NCI-H1105 (cell line): ENCODE measurements at regions not wholly inside any gene's neighbourhood (a gene's known extent, or its start where the extent isn't known, plus 50 kb on each side); places are given as distances from the start of the nearest gene placed in this dataset.

Experiments used
- DNase-seq: peaks from one replicate; lab custom pipeline; 2025; lab: John Stamatoyannopoulos, UW

DNA sequence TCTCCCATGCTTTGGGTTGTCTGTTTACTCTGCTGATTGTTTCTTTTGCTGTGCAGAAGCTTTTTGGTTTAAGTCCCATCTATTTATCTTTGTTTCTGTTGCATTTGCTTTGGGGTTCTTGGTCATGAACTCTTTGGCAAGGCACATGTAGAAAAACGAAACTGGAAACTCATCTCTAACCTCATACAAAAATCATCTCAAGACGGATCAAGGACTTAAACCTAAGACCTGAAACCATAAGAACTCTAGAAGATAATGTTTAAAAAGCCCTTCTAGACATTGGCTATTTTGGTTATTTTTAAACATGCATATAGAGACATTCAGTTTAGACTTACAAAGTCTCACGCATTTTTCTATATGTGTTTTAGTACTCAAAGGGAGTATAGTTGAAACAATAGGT, 1164.3 kb upstream of the GYPC start:
- DNase-seq: no peak

DNA sequence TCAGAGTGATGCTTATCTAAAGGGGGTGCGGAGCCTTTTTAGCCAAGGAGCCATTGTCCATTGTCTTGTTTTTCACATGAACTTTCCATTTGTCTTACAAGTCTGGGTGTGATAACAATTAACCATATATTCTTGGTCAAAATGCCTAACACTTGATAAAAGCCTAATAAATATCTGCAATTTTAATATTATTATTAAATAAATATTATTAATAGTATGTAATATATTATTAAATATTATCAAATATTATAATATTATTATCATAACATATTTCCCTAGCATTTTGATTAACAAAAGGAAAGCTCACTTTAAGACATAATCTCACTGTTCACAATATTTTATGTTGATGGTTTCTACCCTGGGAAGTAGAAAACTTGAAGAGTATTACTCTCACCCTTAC, 1143.6 kb upstream of the GYPC start:
- no peak for DNase-seq

DNA sequence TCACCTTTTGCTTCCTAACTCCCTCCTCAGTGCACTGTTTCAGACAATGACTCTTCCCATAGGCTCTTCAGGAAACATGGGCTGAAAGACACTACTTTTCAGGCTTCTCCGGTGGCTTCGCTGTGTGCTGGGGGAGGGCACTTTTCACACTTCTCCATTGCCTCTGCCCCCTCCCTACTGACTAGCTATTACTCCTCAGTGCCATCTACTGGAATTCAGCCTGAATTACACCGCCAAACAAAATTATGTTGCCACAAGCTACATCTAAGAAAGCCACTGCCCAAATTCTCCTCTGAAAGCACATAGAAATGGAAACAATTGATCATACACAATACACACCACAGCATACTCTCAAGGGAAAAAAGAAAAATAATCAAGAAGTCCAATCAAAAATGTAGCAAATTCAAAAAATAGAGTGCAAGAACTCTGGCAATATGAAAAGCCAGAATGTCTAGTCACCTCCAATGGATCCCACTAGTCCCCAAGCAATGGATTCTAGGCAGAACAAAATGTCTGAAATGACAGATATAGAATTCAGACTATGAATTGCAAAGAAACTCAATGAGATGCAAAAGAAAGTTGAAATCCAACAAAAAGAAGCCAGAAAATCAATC, 1139.4 kb upstream of the GYPC start:
- no peak for DNase-seq

DNA sequence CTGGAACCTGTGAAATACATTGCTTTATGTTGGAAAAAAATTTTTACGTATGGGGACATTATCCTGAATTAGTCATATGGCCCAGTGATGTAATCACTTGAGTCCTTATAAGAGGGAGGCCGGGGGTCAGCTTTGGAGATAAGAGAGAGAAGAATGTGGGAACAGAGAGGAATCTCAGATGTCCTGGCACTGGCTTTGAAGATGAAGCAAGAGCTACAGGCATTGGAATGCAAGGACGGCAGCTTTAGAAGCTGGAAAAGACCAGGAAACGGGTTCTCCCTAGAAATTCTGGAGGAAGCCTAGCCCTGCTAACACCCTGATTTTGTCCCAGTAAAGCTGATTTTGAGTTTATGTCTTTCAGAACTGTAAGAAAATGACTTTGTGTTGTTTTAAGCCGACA, 1129.9 kb upstream of the GYPC start:
- no peak for DNase-seq

DNA sequence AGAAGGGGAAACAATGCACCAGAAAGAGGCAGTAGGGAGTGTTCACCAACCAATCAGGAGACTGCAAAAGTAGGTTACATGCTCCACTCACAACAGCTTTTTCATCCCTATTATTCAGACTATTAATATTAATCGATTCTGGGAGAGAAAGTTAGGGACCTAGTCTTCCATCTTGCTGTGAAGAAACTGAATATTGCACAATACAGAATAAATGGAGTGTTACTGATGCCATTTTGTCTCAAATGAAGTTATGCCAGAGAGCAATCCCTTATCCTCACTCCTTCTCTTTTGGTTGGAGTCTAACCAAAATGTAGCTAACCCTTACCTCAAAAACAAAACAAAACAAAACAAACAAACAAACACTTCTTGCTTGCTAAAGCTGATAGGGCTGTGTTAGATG, 1120.9 kb upstream of the GYPC start:
- no peak for DNase-seq

DNA sequence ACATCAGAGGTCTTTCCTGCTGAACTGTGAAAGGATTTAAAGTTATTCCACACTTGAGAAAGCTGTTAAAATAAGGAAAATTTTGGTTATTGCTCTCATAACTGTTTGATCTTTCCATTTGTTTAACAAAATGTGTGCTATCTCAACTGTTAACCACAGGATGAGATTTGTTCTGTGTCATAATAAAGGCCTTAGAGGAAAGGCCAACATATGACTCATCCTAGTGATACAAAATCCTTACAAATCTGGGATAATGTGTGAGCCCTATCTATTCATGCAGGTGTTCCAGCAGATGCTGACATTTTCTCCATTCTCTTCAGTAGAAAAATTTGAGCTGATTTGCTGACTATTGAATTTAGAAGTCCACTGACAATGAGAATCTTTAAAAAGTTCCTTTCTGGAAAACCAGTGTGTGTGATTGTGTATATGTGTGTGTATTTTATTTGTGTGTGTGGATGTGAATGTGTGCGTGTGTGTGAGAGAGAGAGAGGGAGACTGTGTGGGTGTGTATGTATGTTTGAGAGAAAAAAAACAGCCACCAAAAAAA, 1111.9 kb upstream of the GYPC start:
- no peak for DNase-seq

DNA sequence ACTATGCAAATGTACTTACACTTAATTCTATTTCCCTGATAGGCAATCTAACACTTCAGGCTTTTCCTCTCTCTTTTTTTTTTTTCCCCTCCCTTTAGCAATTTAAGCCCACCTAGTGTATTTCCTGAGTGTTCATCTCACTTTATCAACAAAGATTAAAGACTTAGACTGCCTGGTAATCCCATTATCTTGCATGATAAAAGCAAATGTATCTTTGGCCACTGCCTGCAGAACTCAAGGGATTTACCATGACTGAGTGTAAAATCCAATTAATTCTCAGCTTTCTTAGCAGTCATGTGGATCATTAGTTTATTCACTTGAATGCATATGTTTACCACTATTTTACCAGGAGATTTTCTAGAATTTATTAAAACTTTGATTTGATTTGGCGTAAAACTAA, 1102.2 kb upstream of the GYPC start:
- no peak for DNase-seq

DNA sequence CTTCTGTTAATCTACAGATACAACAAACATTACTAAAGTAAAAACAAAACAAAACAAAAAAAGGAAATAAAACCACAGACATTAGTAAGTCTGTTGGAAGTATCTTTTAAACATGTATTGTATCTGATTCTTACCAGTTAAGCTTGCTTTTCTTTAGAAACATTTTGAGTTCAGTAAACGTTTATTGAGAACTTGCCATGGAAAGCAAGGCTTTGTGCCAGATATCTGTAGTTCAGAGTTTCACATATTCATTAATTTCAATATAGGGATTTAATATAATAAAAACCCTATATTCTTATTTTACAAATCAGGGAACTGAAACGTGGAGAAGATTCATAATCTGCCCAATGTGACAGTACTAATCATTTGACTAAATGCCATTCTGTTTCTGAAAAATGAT, 1101.0 kb upstream of the GYPC start:
- no peak for DNase-seq

DNA sequence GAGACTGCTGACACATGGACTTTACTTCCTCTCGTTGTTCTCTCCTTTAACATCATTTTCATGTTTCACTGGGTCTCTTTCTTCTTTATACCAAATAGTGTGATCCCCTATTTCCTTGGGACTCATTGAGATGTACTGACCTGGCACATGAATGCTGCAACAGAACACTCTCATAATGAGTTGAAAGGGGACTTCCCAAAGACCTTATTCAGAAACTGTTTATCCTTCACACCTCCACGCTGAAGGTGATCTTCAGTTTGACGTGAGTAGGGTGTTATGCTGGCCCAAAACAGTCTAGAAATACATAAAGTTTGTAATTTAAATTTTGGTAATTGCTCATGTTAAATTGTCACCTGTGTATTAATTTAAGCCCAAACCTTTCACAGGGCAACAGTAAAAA, 1096.8 kb upstream of the GYPC start:
- DNase-seq: no peak

DNA sequence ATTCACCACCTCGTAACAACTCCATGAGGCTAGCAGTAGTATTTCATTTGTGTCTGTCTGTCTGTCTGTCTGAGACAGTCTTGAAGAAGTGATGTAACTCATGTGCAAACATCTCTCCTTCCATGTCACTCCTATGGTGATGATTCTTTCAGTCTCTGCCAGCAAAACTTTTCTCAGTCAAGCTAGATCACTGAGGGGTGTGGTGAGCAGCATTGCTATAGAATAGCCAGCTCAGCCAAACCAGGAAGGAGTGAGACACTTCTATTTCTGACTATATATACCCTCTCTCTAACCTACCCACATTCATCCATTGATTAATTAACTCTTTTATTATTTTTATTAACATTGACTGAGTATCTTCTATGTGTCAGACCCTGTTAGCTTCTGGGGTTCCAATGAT, 1095.1 kb upstream of the GYPC start:
- DNase-seq: no peak

DNA sequence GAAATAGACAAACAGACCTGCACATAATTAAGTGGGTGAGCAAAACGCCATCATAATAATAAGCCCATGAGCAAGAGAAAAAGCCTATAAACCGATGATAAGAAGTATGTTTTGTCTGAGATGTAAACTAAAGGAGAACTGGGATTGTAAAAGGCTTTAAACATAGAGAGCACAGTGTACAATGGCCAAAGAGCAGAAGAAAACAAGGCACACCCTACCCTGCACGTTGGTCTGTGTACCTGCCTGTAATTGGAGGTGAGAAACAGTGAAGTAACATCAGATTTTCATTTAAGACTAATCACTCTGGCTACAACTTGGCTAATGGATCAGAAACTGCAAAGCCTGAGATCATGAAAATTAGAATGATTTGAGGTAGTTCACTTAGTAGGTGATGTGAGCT, 1094.7 kb upstream of the GYPC start:
- no peak for DNase-seq

DNA sequence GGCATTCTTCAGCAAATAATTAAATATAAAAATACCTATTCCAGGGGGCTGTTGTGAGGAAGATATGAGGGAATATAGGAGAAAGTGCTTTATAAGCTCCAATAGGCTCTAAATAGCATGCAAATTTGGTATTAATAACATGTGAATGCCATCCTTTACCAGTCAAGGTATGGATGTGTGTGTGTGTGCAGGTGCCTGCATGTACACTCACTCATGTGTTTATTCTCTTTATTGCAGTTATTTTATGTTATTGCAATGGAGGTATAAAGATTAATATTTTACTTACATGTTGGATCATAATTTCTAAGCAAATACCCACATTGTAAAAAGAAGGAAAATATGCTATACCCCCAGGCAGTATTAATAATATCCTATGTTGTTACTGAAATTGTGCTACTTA, 1093.0 kb upstream of the GYPC start:
- no peak for DNase-seq

DNA sequence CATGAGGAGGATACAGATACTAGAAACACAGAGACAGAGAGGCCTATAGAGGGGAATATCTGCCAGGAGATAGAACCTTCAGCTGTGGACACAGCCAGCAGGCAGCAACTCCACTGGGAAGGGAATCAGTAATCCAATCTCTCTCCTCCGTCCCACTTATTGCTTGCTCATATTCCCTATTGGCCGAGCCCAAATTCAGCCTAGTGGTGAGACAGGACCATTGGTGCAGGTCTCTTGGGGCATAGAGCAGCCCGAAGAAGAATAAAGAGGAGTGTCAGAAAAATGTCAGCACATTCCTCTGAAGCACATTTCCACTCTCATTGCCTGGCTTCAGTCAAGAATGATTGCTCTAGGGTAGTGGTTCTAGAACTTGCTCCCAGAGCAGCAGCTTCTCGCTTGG, 1091.5 kb upstream of the GYPC start:
- no peak for DNase-seq

DNA sequence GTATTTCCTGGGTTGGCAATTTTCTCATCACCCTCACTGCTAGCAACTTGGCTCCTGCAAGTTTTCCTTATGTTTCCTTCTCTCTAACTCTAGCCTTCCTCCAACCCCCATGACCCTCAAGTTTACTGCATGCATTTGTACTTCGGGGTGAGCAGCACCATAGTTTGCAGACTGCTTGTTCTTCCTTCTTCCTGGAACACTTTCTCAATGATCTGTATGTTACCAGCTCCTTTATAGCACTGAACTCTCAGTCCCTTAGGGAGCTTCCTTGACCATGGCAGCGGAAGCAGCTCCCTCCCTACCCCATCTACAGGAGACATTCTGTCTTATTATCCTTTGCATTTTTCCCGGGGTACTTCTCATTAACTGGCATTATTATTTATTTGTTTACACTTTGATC, 1089.5 kb upstream of the GYPC start:
- no peak for DNase-seq

DNA sequence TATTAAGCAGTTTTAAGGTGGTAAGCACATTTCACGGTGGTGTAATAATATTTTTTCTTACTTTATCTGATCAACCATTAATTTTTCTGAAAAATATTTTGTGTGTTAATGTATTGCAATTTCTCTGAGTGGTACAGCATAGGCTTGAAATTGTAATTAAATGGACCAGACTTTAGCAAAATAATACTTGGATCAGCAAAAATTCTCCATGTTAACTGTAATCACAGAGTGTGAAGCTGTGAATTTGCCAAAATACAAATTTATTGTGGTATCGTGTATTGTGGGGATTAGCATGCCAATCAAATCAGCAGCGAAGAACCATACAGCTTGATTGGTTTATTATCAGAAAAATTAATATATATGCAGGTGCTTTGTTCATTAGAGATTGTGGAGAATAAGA, 1088.9 kb upstream of the GYPC start:
- DNase-seq: no peak

DNA sequence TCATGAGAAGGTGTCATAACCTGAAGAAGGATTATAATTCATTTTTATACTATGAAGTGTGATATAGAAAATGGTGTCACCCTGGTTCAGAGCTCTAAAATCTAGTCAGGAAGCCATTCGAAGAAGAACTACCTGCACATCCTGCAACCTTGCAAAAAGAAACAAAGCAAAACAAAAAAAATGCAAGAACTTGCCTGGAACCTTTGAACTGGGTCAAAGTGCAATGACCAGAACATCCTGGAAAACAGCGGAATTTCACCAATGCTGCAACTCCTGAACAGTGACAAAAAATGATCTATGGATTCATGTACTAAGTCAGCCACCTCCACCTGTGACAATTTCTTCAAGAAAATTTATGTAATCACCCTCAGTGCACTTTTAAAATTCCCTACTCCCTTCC, 1083.3 kb upstream of the GYPC start:
- DNase-seq: no peak

DNA sequence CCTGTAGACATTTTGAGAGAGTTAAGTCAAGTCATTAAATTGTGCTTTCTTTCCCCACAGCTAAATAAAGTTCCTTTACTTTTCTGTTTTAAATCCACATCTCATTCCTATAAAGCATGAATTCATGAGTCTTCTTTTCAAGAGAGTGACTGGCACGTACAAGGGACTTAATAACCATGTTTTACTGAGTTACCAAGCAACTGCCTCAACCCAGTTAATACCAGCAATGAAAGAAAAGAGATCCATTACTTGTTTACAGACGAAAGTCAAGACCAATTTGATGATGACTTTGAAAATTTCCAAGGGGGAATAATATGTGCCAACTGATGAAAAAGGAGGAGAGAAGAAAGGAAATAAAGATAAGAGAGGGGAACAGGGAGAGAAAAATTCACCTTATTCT, 1082.5 kb upstream of the GYPC start:
- DNase-seq: no peak

DNA sequence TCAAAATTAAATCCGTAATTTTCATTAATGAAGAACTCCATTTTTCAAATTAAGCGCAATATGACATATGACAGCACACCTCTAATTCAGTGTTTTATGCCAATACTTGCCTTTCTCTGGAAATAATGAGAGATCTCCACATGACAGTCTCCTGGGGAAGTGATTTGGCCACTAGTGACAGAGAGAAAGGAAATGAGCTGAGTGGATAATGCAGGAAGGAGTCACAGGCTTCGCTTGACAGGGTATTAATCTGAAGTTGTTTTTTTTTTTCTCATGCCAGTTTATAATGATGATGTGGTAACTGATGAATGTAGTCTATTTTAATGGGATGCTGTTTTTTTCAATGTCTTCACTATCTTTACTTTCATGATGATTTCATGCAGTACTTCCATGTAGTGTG, 1079.4 kb upstream of the GYPC start:
- DNase-seq: no peak

DNA sequence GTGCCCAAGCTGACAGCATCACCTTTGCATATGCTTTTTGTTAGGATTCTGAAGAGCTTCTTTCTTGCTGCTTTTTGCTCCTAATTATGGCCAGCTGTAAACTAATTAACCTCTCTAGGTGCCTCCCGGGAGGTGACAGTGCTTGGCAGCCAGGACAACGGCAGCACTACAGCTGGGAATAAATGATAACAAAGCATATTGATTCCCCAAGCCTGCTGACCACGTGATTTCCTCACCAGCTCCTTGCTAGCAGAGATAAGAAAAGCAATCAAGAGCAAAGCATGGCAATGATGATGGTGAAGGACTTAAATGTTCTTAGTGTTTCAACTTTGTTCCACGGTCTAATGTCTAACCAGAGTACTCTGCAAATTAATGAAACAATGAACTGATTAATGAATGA, 1074.4 kb upstream of the GYPC start:
- DNase-seq: peak; percentile 48

DNA sequence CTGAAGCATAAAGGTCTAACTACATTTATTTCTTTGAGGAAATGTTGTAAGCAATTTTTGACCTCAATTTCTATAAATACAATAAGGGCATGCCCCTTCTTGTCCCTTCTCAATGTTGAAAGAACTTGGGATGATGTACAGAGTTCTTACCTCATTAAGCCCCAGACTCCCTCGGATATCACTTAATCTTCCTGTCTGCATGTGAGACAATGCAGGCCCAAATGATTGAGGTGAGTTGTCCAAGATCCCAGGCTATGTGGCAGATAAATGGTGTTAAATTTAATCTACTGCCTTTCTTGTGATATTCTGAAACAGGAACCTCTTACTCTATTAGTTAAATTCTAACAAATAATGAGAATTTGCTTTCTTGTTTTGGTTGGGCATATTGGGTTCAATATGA, 1073.4 kb upstream of the GYPC start:
- no peak for DNase-seq

DNA sequence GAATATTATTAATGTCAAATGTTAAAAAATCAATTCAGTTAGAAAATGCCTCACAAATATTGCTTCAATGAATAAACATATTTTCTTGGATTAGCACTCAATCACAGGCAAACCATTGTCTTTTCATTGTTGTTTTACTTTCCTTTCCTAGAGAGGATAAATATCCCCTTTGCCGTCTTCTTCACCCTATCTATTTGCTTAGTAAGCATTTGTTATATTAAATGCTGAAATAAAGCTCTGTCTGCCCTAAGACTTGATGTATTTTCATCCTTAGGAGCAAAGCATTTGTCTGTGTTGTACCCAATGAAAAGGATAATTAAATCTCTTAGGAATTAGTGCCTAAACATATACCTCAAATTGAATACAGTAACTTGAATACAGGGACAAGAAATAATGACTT, 1071.2 kb upstream of the GYPC start:
- no peak for DNase-seq

DNA sequence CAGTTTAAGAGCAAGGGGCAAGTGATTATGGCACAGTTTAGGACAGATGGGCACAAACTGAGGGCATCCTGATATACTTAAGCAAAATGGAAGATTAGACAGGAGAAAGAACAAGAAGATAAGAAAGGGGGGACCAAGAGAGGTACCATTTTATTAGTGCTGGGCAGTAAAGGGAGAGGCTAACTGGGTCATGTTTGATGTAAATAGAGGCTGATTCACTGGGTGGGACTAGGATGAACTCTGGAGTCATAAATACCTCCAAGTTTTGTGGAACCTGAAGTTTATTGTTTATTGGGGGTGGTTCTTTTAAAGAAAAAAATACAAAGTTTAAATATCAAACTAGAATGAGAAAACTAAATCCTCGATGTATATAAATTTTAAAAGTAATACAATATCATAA, 1067.2 kb upstream of the GYPC start:
- DNase-seq: no peak

DNA sequence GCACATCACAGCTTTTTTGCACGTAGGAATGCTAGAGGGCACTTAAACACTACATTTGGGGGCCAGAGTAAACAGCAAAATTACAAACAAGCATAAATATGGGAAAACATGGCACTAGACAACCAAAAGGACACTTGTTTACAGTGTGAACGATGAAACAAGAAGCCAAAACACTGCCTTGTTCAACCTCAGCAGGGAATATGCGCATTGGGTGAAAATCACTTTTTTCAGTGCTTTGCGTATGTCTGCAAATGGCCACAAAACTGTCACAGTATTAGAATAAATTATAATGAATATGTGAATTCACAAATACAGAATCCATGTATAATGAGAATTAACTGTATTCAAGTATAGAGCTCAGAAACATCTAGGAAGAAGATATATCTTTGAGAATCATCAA, 1064.0 kb upstream of the GYPC start:
- no peak for DNase-seq

DNA sequence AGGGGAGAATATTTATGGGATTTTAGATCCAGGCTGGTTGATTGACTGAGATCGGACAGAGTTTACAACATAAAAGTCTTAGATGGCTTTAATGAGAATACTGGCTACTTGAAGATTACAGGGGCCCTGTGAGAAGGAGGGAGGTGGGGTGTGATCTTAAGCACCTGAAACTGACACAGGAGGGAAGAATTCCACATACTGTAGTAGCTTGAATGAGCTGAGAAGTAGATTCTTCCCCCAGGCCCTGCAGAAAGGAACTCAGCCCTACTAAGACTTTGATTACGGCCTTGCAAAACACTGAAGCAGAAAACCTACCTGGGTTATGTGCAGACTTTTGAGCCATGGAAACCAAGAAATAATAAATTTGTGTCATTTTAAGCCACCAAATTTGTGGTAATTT, 1062.9 kb upstream of the GYPC start:
- no peak for DNase-seq

DNA sequence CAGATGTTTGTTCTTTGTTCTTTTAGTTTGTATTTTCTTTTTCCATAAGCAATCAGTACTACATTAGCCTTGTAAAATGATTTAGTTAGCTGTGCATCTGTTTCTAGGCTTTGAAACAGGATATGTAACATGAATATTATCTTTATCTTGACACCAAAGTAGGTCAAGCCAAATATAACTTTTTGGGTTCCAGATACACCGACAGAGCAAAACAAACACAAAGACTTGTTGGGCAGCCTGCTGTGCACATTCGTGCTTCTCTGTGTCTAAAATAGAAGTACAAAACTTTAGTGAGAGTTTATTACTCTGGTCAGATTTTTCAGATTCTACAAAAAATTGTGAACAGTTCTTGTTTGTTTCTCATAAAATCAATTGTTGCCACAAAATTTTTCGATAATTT, 1059.3 kb upstream of the GYPC start:
- no peak for DNase-seq
